Cardiac muscle cell (in vitro differentiated cells and primary cell): ENCODE measurements at regions not wholly inside any gene's neighbourhood (a gene's known extent, or its start where the extent isn't known, plus 50 kb on each side); places are given as distances from the start of the nearest gene placed in this dataset.

Experiments used
- DNase-seq, 2 donors: peaks; one replicate each; pipeline versions ENCODE4 v3.0.0 to v3.0.0-alpha.2; 2010 to 2017; ENCODE audit warnings: low read depth in 1 of 2, low spot score in 1 of 2
- H3K27ac ChIP-seq: fragments of 200-600 bp; sonication (generic); 2 replicates; pipeline ENCODE4 v1.5.1; 2016
- H3K27me3 ChIP-seq: fragments of 200-600 bp; sonication (generic); 2 replicates; pipeline ENCODE4 v1.6.0; 2016; ENCODE audit warnings: control low read depth
- H3K36me3 ChIP-seq: fragments of 200-600 bp; sonication (generic); 2 replicates; pipeline ENCODE4 v1.5.1; 2016; ENCODE audit warnings: control low read depth
- H3K4me1 ChIP-seq: fragments of 200-600 bp; sonication (generic); 2 replicates; pipeline ENCODE4 v1.8.1; 2017; ENCODE audit warnings: low read depth, mild to moderate bottlenecking, mixed run types
- H3K4me3 ChIP-seq: fragments of 200-600 bp; sonication (generic); 2 replicates; pipeline ENCODE4 v1.5.1; 2016; ENCODE audit warnings: mild to moderate bottlenecking
- H3K9me3 ChIP-seq: fragments of 200-600 bp; sonication (generic); 2 replicates; pipeline ENCODE4 v1.5.1; 2017; ENCODE audit warnings: low read depth, mild to moderate bottlenecking, control low read depth
- CTCF ChIP-seq: IDR thresholded peaks from 2 replicates; pipeline ENCODE4 v1.5.1; 2012; ENCODE audit warnings: low read depth, mild to moderate bottlenecking, low read length

GRCh38 chr7:37504801-37505200, 56.1 kb upstream of the ELMO1 start:
- TF ChIP-seq CTCF: no peak
- H3K36me3 ChIP-seq: no peaks in the 10 kb centered on the region
- DNase-seq: no peak

GRCh38 chr7:37505750-37506353, 57.2 kb upstream of the ELMO1 start:
- H3K4me3 ChIP-seq: no peak overlapping the region
- no peak for TF ChIP-seq CTCF
- no peak overlapping the region for H3K27ac ChIP-seq
- H3K36me3 ChIP-seq: no peaks in the 10 kb centered on the region
- no peaks in the 10 kb centered on the region for H3K4me1 ChIP-seq
- no peaks in the 10 kb centered on the region for H3K27me3 ChIP-seq
- H3K9me3 ChIP-seq: no peaks in the 10 kb centered on the region
- DNase-seq: no peak

More at GRCh38 chr7:37504801-37505200, 56.1 kb upstream of the ELMO1 start:
- Histone ChIP-seq H3K9me3 (no peaks in the 10 kb centered on the region), H3K4me1 (no peaks in the 10 kb centered on the region), H3K27ac (no peak overlapping the region), H3K4me3 (no peak overlapping the region), H3K27me3 (no peaks in the 10 kb centered on the region)

- H3K36me3 ChIP-seq: no peaks in the 10 kb centered on the region
- H3K4me3 ChIP-seq: no peak overlapping the region
- TF ChIP-seq CTCF: no peak
- H3K27me3 ChIP-seq: no peaks in the 10 kb centered on the region
- H3K4me1 ChIP-seq: no peaks in the 10 kb centered on the region
- H3K27ac ChIP-seq: no peak overlapping the region
- DNase-seq: no peak
- H3K9me3 ChIP-seq: no peaks in the 10 kb centered on the region
Observed at GRCh38 chr7:37508118-37508517, 59.5 kb upstream of the ELMO1 start.

GRCh38 chr7:37510043-37510634, 61.5 kb upstream of the ELMO1 start:
- no peaks in the 10 kb centered on the region for H3K36me3 ChIP-seq
- no peaks in the 10 kb centered on the region for H3K9me3 ChIP-seq
- peak; percentile 71 for TF ChIP-seq CTCF
- no peaks in the 10 kb centered on the region for H3K4me1 ChIP-seq
- H3K4me3 ChIP-seq: no peak overlapping the region
- no peaks in the 10 kb centered on the region for H3K27me3 ChIP-seq
- peak; percentile 31 to 40 for DNase-seq
- H3K27ac ChIP-seq: no peak overlapping the region

- Histone ChIP-seq H3K9me3 (no peaks in the 10 kb centered on the region), H3K27ac (no peak overlapping the region), H3K4me1 (no peaks in the 10 kb centered on the region), H3K36me3 (no peaks in the 10 kb centered on the region), H3K4me3 (no peak overlapping the region), H3K27me3 (no peaks in the 10 kb centered on the region)
- no peak for TF ChIP-seq CTCF
- no peak for DNase-seq
Observed at GRCh38 chr7:37511915-37512314, 63.3 kb upstream of the ELMO1 start.
